Muscle of arm (tissue), 1 donor: ENCODE measurements at regions not wholly inside any gene's neighbourhood (a gene's known extent, or its start where the extent isn't known, plus 50 kb on each side); places are given as distances from the start of the nearest gene placed in this dataset.
"Not testable (repeated sequence)": the region's sequence is repeated elsewhere in the genome, so short reads cannot be mapped to it uniquely, and the experiment has no call there.

Experiments used
- DNase-seq: peaks from one replicate; pipeline ENCODE4 v3.0.0-alpha.2; 2013

GRCh38 chr7:20083781-20084180 is 133.4 kb downstream of the MACC1 start:
- no peak for DNase-seq

- DNase-seq = no peak
Observed at GRCh38 chr7:20079080-20079479, 138.1 kb downstream of the MACC1 start.

- no peak for DNase-seq
Observed at GRCh38 chr7:20076835-20077234, 140.3 kb downstream of the MACC1 start.

- DNase-seq = no peak
Observed at GRCh38 chr7:20075992-20076820, 141.0 kb downstream of the MACC1 start.

GRCh38 chr7:20075440-20075839 is 141.7 kb downstream of the MACC1 start:
- DNase-seq = no peak

GRCh38 chr7:20068004-20068403 is 149.2 kb downstream of the MACC1 start:
- not testable (repeated sequence) for DNase-seq

- no peak for DNase-seq
Observed at GRCh38 chr7:20064974-20065862, 152.0 kb downstream of the MACC1 start.

- DNase-seq = no peak
Observed at GRCh38 chr7:20064181-20064970, 152.8 kb downstream of the MACC1 start.

GRCh38 chr7:20063644-20064043 is 153.5 kb downstream of the MACC1 start:
- DNase-seq = no peak

- DNase-seq = no peak
Observed at GRCh38 chr7:20062932-20063331, 154.3 kb downstream of the MACC1 start.

GRCh38 chr7:20053334-20054104 is 163.7 kb downstream of the MACC1 start:
- no peak for DNase-seq

GRCh38 chr7:20050241-20050966 is 166.8 kb downstream of the MACC1 start:
- no peak for DNase-seq

GRCh38 chr7:20038676-20039075 is 178.5 kb downstream of the MACC1 start:
- no peak for DNase-seq

GRCh38 chr7:20035279-20035875 is 181.8 kb downstream of the MACC1 start:
- no peak for DNase-seq

- DNase-seq = no peak
Observed at GRCh38 chr7:20033621-20034400, 183.4 kb downstream of the MACC1 start.

- no peak for DNase-seq
Observed at GRCh38 chr7:20032741-20033140, 184.4 kb downstream of the MACC1 start.

- no peak for DNase-seq
Observed at GRCh38 chr7:20030915-20031362, 186.2 kb downstream of the MACC1 start.

GRCh38 chr7:20030417-20030816 is 186.8 kb downstream of the MACC1 start:
- DNase-seq = no peak

- no peak for DNase-seq
Observed at GRCh38 chr7:20026762-20027161, 190.4 kb downstream of the MACC1 start.
